ENCODE measurements at regions not wholly inside any gene's neighbourhood (a gene's known extent, or its start where the extent isn't known, plus 50 kb on each side); places are given as distances from the start of the nearest gene placed in this dataset.
"Not testable (repeated sequence)": the region's sequence is repeated elsewhere in the genome, so short reads cannot be mapped to it uniquely, and the experiment has no call there.

DNA sequence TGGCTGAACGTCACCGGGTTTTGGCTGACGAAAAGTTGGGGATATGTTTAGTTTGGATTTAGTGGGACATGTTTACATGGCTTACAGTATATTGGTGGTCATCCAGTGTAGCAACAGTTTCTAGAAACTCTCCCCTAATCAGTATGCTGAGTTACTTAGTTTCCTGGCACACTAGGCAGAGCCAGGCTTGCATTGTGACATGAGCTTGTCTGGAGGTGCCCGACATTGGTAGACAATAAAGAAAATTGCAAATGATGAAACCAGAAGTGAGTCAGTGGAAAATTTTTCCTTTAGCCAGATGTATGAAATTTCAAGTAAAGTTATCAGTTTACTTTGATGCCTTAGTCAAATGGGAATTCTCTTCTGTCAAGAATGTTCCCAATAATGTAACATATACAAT is 276.1 kb downstream of the RDH14 start:
- intact Hi-C loops (cut with micrococcal nuclease), result no loop called here
- ATAC-seq, result no peak
- DNase-seq, result no peak

DNA sequence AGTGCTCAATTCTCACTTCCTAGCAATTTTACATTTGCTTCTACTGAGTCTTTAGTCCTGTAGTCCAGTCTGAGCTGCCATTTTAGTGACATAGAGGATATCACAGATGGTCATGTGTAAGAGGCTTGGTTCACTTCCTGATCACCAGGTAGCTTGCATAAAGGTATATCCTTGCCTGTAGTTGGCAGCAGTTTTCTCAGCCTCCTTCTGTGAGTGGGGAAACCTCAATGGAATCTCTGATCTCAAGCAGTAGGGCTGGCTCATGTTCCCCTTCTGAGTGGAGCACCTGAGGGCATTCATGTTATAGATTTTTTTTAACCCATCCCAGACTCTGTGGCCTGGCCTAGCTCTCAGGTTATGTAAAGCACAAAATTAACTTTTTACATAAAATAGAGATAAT is 278.4 kb downstream of the RDH14 start:
- ATAC-seq, result no peak
- intact Hi-C loops (cut with micrococcal nuclease), result no loop called here
- DNase-seq, result no peak

DNA sequence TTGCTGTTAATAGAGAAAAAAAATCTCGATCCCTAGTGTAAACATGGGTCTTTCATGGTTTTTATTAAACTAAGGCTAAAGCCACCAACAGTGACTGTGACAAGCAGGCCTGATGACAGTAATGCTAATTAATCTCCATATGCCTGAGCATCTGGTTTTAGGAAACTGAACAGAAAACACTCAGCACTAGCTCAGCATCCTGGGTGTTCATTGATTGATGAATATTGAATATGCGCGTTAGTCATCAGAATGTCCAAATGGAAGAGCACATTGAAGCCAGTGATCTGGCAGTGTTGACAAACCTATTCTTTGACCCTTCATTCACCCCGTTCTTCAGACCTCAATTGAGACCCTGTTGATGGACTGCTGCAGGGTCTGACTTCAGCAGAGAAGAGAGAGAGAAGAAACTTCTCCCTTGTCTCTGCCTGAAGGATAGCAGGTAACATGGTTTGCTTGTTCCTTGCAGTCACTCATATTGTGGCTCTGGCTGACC is 283.8 kb downstream of the RDH14 start:
- DNase-seq, result no peak
- intact Hi-C loops (cut with micrococcal nuclease), result no loop called here
- ATAC-seq, result no peak

DNA sequence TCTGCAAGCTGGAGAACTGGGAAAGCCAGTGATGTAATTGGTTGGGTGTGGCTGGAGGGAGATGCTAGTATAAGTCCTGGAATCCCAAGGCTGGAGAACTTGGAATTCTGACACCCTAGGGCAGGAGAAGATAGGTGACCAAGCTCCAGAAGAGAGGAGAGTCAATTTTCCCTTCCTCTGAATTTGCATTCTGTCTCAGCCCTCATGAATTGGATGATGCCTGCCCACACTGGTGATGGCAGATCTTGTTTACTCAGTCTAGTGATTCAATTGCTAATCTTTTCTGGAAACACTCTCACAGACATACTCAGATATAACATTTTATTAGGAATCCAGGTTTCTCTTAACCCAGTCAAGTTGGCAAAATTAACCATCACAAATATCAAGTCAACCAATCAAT is 287.2 kb downstream of the RDH14 start:
- intact Hi-C loops (cut with micrococcal nuclease), result no loop called here
- DNase-seq (no peak), ATAC-seq (no peak)

DNA sequence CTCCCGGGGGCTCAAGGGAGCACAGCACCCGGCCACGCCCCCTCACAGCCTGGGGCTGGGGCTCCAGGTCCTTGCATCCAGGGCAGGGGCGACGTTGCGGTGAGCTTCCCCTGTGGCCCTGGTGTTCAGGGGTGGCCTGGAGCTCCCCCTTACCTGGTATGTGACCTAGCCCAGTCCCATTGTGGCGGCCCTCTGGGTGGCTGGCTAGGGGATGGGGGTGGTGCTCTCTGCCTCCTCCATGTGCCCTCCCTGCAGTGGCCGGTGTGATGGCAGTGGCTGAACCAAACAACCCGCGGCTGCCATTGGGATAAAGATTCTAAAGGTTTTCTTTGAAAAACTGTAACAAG is 288.3 kb downstream of the RDH14 start:
- ATAC-seq (no peak), DNase-seq (no peak)
- intact Hi-C loops (cut with micrococcal nuclease), result no loop called here

DNA sequence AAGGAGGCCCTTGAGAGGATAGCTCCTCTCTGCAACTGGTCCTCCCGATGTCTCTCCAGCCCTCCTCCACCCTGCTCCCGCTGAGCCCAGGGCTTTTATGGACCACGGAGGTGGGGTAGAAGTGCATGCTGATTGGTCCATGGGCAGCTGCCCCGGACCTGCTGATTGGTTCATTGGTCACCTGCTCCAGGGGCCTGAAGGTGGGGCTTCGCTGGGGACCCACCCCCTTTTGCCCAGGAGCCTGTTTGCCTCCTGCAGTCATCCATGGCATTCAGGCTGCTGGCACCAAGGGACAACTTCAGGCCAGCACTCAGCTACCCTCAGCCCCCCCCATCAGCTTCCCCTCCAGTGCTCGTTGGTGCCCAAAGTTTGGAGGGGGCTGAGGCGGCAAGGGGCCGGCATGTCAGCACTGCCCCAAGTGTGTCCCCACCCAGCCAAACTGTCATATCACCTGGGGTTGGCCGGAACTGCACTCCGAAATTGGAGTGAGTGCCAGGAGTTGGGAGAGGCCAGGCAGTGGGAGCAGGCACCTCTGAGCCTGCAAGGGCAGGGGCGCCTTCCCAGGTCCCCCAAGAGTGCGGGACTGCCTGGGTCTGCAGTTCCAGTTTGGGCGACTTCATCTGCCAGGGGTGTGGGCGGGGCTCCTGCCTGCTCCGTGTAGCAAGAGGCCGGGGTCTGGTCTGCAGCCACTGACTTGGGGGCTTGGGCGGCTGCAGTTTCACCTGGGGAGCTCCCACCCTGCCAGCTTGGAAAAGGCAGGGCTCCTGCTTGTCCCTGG is 288.9 kb downstream of the RDH14 start:
- ATAC-seq, result no peak
- DNase-seq, result no peak
- intact Hi-C loops (cut with micrococcal nuclease), result no loop called here

DNA sequence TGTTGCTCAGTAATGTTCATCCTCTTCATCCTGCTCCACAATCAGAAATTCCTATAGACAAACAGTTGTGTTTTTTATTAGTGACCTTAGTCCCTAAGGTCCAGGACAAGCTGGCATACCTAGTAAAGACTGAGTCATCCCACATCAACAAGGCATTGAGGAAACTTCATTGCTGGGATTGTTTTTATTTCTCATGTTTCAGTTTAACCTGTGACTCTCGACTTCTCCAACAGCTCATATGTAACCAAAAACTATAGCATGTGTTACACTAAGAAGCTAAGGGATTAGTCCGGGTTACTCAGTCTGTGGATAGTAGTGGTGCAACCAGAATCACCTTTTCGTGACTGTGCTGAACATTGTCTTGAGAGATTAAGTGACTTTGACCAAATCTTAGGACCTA is 292.1 kb downstream of the RDH14 start:
- DNase-seq, result no peak
- no peak for ATAC-seq
- intact Hi-C loops (cut with micrococcal nuclease), result no loop called here

DNA sequence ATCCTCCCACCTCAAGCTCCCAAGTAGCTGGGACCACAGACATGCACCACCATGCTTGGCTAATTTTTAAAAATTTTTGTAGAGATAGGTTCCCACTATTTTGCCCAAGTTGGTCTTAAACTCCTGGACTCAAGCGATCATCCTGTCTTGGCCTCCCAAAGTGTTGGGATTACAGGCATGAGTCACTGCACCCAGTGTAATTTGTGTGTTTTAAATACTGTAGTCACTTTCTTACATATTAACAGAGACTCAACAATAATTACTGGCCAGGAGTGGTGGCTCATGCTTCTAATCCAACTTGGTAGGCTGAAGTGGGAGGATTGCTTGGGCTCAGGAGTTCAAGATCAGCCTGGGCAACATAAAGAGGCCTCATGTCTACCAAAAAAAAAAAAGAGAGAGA is 293.0 kb downstream of the RDH14 start:
- ATAC-seq (no peak), DNase-seq (no peak)
- intact Hi-C loops (cut with micrococcal nuclease), result no loop called here

DNA sequence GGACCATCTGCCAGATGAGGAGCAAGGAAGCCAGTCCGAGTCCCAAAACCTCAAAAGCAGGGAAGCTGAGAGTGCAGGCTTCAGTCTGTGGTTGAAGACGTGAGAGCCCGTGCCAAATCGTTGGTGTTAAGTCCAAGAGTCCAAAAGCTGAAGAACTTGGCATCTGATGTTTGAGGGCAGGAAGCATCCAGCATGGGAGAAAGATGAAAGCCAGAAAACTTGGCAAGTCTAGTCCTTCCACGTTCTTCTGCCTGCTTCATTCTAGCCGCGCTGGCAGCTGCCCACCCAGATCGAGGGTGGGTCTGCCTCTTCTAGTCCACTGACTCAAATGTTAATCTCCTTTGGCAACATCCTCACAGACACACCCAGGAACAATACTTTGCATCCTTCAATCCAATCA is 293.8 kb downstream of the RDH14 start:
- intact Hi-C loops (cut with micrococcal nuclease); DNase-seq; ATAC-seq: not testable (repeated sequence)

DNA sequence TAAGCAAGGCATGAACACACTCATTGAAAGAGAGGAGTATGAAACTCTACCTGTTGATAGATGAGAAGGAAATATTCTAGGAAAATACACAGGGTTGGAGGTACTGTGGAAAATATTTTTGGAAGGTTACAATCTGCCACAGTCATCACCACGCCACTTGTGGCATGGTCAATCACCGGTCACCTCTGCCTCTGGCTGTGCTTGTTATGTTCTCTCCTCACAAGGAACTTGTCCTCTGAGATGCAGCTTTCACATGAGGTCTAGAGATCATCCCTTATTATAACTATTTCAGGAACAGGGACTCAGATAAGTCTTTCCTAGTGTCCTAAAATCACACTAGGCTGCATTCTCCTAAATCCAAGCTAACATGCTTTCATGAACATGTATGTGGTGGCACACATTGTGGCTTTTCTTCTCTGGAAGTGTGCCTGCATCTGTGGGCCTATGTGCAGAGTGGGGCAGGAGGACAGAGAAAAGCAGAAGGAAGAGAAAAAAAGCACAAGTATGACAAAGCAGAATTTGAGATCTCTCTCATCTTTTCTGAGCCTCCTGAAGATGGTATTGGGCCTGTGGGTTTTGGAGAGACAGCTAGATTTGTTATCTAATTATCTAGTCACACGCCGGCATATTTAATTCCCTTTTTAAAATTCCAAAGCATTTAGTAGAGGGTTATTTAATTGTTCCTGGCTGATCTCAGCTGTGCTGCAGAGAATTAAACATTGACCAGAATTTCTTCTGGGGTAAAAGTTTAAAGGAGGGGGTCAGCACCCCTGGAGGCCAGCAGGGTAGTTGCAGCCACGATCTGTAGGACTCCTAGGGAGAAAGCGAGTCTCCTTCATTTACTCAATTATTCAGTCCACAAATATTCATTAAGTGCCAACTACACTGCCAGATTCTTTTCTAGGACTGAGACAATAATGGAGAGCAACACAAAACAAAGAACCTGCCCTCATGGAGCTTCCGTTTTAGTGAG is 294.6 kb downstream of the RDH14 start:
- ATAC-seq (peak; percentile 69), DNase-seq (no peak)
- intact Hi-C loops (cut with micrococcal nuclease), result no loop called here

DNA sequence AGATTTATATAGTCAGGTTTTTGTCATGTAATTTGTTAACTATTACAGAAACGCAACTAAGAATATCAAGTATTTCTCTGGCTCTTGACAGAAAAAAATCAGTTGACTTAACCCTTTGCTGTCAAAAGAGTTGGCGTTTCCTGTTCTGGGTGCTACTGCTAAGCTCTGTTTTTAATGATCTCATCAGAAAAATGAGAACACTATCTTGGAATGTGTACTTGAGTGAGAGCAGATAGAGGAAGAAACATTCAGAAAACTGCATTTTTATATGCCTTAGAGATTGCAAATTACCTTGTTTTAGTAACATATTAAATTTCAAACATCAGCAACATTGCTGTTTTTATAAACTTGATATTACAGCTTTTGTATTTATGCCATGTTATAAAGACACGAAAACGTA is 297.9 kb downstream of the RDH14 start:
- ATAC-seq (no peak), DNase-seq (no peak)
- intact Hi-C loops (cut with micrococcal nuclease), result no loop called here

DNA sequence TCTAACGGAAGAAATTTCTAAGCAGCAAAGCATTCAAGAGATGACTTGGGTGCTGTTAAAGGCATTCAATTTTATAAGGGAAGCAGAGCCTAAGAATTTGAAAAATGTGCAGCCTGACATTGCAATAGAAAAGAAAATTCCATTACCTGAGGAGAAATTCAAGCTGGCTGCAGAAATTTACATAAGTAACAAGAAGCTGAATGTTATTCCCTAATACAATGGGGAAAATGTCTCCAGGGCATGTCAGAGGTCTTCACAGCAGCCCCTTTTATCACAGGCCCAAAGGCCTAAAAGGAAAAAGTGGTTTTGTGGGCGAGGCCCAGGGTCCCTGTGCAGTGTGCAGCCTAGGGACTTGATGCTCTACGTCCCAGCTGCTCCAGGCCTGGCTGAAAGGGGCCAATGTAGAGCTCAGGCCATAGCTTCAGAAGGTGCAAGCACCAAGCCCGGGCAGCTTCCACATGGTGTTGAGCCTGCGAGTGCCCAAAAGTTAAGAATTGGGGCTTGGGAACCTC is 306.7 kb downstream of the RDH14 start:
- intact Hi-C loops (cut with micrococcal nuclease), result no loop called here
- DNase-seq (no peak), ATAC-seq (no peak)

DNA sequence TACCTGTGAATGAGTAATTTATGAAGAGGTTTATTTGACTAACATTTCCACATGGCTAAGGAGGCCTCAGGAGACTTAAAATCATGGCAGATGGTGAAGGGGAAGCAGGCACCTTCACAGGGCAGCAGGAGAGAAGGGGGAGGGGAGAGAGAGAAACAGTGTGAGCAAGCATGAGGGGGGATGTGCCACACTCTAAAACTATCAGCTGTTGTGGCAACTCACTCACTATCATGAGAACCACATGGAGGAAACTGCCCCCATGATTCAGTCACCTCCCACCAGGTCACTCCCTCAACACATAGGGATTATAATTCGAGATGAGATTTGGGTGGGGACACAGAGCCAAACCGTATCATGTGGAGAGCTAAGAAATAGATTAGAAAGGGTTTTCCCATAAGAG is 309.0 kb downstream of the RDH14 start:
- ATAC-seq (no peak), DNase-seq (no peak)
- intact Hi-C loops (cut with micrococcal nuclease), result no loop called here

DNA sequence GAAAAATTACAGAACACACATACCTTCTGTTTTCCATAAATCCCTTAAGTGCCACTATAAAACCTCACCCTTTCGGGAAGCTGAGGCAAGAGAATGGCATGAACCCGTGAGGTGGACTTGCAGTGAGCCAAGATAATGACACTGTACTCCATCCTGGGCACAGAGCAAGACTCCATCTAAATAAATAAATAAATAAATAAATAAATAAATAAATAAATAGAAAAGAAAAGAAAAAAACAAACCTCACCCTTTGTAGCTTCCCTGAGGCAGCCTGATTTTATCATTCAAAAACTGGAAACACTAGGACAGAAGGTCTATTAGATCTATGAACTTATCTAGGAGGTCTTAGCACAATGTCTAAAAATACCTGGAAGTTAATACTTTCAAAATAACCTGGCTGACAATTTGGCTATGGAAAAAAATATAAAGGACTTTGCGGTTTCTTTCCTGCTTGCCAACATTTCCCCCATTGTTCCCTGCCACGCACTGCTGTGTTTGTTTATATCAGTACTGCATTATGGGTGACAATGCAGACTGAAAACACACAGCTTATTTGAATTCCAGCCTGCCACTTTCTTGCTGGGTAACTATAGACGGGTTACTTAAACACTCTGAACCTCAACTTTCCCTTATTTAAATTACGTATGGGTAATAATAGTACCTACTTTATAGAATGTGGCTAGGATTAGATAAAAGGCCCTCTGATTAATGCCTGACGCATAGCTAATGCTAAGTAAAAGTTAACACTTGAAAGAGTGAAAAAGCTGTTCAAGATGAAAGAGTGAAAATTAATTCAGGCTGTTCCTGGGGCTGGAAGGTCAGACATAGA is 313.0 kb downstream of the RDH14 start:
- peak; percentile 26 for ATAC-seq
- intact Hi-C loops (cut with micrococcal nuclease), result no loop called here
- DNase-seq, result no peak

DNA sequence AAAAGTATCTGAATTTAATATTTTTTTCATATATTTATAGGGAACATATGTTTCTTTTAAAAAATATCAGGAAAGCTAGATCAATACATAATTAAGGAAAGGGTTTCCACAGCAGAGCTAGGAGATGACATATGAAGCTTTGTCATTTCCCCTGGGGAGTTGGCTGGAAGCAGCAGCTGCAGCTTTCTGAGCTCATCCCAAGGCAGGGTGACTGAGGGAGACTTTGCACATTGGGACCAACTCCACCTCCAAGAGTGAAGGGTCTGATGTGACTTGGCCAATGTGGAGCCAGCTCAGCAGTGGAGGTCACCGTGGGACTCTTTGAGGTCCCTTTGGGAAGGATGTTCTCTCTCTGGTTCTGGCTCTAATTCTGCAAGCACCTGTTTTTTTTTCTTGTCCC is 315.1 kb downstream of the RDH14 start:
- ATAC-seq (no peak), DNase-seq (no peak)
- intact Hi-C loops (cut with micrococcal nuclease), result no loop called here

DNA sequence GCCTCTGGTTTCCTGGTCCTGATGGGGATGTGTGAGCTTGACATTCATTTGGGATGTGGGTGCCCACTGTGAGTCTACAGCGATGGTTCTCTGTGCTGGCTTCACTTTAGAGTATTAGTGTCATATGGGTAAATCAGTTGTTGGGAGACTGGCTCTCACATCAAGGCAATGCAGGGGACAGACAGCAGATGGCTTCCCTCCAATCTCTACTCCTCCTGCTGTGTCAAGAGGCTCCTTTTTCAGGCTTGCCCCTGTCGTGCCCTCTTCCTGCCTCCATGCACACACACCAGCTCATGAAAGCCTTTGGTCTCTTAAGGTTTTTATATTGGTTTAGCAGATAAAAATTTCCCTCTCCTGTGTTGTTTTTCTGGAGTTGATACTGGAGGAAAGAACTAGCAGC is 315.6 kb downstream of the RDH14 start:
- intact Hi-C loops (cut with micrococcal nuclease), result no loop called here
- DNase-seq, result no peak
- peak; percentile 31 for ATAC-seq

DNA sequence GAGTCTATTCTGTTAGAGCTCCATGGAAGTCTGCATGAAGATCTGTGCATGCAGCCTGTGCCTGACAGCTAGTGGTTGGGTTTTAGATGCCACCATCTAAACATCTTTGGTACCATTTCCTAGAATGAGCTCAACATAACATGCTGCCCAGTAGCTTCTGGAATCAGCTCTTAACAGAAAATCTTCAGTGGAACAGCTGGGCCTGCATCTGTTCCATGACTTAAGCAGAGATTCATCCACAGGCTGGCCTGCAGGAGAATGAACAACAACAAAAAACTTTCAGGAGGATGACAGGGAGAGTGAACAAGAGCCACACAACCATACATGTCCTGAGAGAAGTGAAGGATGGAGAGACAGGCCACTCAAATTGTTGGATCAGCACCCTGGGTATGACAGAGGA is 316.6 kb downstream of the RDH14 start:
- intact Hi-C loops (cut with micrococcal nuclease), result no loop called here
- ATAC-seq (no peak), DNase-seq (no peak)

DNA sequence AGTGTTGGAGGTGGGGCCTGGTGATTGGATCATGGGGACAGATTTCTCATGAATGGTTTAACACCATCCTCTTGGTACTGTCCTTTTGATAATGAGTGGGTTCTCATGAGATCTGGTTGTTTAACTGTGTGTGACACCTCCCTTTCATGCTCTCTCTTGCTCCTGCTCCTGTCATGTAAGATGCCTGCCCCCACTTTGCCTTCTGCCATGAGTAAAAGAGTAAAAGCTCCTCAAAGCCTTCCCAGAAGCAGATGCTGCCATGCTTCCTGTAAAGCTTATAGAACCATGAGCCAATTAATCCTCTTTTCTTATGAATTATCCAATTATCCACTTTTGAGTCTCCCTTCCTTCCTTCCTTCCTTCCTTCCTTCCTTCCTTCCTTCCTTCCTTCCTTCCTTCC is 317.7 kb downstream of the RDH14 start:
- no peak for ATAC-seq
- DNase-seq, result no peak
- intact Hi-C loops (cut with micrococcal nuclease), result no loop called here

DNA sequence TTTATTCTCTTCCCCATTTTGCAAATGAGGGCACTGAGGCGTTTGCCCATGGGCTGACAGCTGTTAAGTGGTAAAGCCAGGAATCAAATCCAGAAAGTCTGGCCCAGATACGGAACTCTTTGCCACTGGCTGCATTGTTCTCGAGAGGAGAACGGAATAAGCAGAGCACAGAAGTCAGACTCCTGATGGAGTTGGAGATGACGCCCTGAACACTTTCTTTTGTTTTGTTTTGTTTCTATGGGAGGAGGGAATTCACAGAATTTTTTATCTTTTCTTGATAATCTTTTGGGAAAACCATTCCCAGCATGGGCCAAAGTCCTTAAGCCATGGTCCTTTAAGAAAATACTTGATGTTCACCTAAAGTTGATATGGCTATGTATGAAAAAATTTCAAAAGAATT is 322.2 kb downstream of the RDH14 start:
- DNase-seq (no peak), ATAC-seq (no peak)
- intact Hi-C loops (cut with micrococcal nuclease), result no loop called here

DNA sequence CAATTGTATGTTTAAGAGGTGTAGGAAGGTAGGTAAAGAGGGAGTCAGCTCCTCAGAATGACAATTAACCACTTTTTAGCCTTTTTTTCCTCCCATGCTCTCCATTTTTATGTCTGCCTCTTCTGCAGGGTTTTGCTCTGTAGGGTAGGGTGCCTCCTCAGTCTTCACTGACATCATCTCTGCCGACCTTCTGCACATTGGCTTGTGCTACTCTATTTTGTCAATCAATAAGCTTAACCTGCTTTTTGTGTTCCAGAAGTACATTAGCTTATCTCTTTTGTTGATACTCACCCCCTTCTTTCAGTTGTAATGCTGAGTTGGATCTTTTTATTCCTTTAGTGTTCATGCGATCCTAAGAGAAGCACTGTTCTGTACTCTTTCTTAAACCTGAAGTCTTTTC is 323.2 kb downstream of the RDH14 start:
- no peak for DNase-seq
- intact Hi-C loops (cut with micrococcal nuclease), result no loop called here
- ATAC-seq, result no peak

Measured in left ventricle myocardium superior (tissue), 1 donor.